ENCODE measurements at regions not wholly inside any gene's neighbourhood (a gene's known extent, or its start where the extent isn't known, plus 50 kb on each side); places are given as distances from the start of the nearest gene placed in this dataset.

- TF ChIP-seq KLF7 (tag by site-specific recombination; IDR thresholded peaks at IDR 0.05; ENCODE audit: borderline replicate concordance) (0 out of 2 replicates have a peak, but pooled peaks have one; percentile 14), PRDM6 (tag by site-specific recombination; IDR thresholded peaks at IDR 0.05) (no peak), HOXC10 (CRISPR knock-in tag; IDR thresholded peaks at IDR 0.05) (no peak), ZNF121 (tag by site-specific recombination; IDR thresholded peaks at IDR 0.05) (no peak), ZBTB21 (tag by site-specific recombination; IDR thresholded peaks at IDR 0.05) (peak; percentile 62), ZNF433 (tag by site-specific recombination; IDR thresholded peaks at IDR 0.05; ENCODE audit: low read depth) (no peak), ZNF366 (tag by site-specific recombination; conservative IDR thresholded peaks at IDR 0.05) (no peak), BCL11A (tag by site-specific recombination; IDR thresholded peaks at IDR 0.05; ENCODE audit: low read depth) (no peak), ZNF341 (tag by site-specific recombination; IDR thresholded peaks at IDR 0.05; ENCODE audit: low read depth) (peak; percentile 18; the same call in 1 of the 2 replicates), FEZF1 (tag by site-specific recombination; IDR thresholded peaks at IDR 0.05) (peak; percentile 27; the same call in 1 of the 2 replicates), KLF9 (tag by site-specific recombination; IDR thresholded peaks at IDR 0.05; ENCODE audit: low read depth) (peak; percentile 27; the same call in 1 of the 2 replicates), ZIC2 (tag by site-specific recombination; IDR thresholded peaks at IDR 0.05) (peak; percentile 99), OSR2 (tag by site-specific recombination; IDR thresholded peaks at IDR 0.05) (peak; percentile 44), ZNF148 (tag by site-specific recombination; IDR thresholded peaks at IDR 0.05; ENCODE audit: borderline replicate concordance) (no peak), ZNF184 (tag by site-specific recombination; IDR thresholded peaks at IDR 0.05) (no peak), ZNF266 (tag by site-specific recombination; IDR thresholded peaks at IDR 0.05; ENCODE audit: low read depth) (no peak), ZNF768 (tag by site-specific recombination; IDR thresholded peaks at IDR 0.05) (no peak), ZNF791 (tag by site-specific recombination; IDR thresholded peaks at IDR 0.05) (no peak), EGR2 (tag by site-specific recombination; IDR thresholded peaks at IDR 0.05; ENCODE audit: low read depth) (no peak), ZNF2 (tag by site-specific recombination; IDR thresholded peaks at IDR 0.05) (no peak), ZNF112 (tag by site-specific recombination; IDR thresholded peaks at IDR 0.05) (no peak), ZNF629 (tag by site-specific recombination; IDR thresholded peaks at IDR 0.05) (peak; percentile 48), ZNF785 (tag by site-specific recombination; IDR thresholded peaks at IDR 0.05) (no peak), ZSCAN30 (tag by site-specific recombination; IDR thresholded peaks at IDR 0.05) (no peak), ZNF585B (tag by site-specific recombination; IDR thresholded peaks at IDR 0.05) (no peak)
Measured at GRCh38 chr2:239758279-239758877, 266.8 kb downstream of the NDUFA10 start (continued).

Measured in HEK293 (cell line).